ENCODE measurements at regions not wholly inside any gene's neighbourhood (a gene's known extent, or its start where the extent isn't known, plus 50 kb on each side); places are given as distances from the start of the nearest gene placed in this dataset.

DNA sequence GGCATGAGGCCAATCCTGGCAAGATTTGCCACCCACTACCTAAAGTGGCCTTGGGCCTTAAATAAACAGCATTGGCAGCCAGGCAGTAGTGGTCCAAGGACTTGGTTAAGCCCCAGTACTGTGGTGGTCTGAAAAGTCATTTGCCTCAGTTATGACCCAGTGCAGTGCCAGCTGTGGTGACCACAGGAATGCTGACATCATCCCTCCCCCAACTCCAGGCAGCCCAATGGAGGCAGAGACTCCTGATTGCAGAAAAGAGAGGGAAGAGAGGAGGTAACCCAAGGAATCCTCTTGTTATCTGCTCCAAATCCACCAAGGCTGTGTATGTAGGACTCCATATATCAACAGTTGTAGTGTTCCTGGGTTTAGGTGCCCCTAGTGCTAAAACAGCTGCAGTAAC is 883.6 kb downstream of the SQOR start:
- ATAC-seq (no peak), DNase-seq (ENCODE audit: missing footprints) (no peak)
- intact Hi-C loops (cut with DNase I): no loop called here

DNA sequence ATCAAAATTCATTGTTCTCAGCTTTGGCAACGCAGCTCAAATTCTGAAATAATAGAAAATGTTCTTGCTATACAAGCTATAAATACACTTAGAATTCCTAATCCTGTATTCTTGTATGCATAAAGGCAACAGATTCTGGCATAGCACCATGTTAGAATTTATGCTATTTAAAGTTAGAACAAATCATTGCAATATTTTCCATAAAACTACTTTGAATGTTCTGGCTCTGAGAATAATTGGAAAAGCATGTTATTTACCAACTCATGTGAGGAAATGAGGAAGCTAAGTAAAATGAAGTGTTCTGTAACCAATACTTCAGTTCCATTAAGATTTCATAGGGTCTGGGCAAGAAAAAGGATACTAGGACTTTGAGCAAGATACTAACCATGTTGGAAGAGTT is 888.9 kb downstream of the SQOR start:
- no peak for ATAC-seq
- intact Hi-C loops (cut with DNase I): no loop called here
- DNase-seq (ENCODE audit: missing footprints): no peak

DNA sequence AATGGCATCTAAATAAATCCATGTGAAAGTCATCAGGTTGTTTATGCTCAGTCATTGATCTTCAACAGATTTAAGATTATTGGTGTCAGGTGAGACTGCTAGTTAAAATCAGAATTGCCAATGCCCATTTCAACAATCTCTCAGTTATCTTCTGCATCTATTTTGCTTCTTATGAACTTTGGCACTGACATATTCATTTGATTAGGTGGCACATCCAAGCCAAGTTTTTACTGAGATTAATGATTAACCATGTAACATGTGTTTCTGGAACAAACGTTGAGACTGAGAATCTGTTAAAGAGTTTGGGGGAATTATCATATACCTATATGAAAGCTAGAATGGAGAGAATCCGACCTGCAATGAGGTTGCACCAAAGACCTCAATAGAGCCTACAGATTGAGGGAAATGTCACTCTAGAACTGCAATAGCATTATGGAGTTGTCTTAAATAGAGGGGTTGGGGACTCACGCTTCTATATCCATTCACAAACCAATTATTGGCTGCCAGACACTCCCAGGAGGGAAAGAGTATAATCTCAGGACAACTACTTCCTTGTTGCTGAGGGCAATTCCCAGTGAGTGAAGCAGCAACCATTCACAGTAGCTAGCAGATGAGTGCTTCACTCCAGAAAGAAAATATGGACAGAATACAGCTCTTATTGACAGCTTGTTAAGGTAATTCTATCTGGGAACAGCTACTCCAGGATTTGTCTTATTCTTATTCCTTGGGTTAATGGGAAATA is 891.3 kb downstream of the SQOR start:
- no peak for ATAC-seq
- intact Hi-C loops (cut with DNase I): no loop called here
- no peak for DNase-seq (ENCODE audit: missing footprints)

DNA sequence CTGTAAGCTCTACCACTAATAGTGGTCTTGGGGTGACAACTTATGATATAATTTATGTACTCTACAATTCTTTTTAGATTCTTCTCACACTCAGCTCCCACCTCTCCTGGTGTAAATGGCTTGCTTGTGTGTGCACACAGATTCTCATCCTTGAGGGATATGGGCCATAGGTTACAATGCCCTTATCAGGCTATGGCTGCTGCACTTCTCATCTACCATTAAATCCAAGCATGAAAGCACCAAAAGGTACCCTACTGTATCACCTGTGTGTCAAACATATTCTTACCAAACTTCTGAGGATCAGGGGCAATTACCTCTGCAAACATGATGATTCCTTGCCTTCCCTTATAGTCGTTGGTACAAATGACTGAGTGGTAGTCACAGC is 891.9 kb downstream of the SQOR start:
- ATAC-seq: no peak
- DNase-seq (ENCODE audit: missing footprints): no peak
- intact Hi-C loops (cut with DNase I): no loop called here

DNA sequence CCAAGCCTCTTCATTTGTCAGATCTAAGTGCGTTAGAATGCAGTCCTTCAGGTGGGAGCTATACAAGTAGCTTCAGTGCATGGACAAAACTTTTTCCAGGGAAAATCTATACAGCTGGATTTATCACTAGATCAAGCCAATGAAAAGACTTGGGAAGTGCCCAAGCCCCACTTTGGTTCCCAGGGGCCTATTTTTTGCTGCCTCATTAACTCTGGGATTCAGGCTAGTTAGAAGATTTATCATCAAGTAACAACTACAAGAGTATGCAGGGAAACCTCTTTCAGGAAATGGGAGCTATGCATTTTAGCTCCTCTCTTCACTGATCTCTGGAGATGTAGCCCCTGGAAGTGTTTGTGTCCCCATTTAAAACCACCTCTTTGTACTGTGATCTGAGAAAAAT is 908.8 kb downstream of the SQOR start:
- intact Hi-C loops (cut with DNase I): no loop called here
- ATAC-seq: no peak
- no peak for DNase-seq (ENCODE audit: missing footprints)

- ATAC-seq (no peak), DNase-seq (ENCODE audit: missing footprints) (no peak)
- intact Hi-C loops (cut with DNase I): no loop called here
Measured at GRCh38 chr15:46548989-46549388, 914.2 kb downstream of the SQOR start.

- DNase-seq (ENCODE audit: missing footprints): no peak
- intact Hi-C loops (cut with DNase I): no loop called here
Measured at GRCh38 chr15:46552316-46552715, 917.5 kb downstream of the SQOR start.

GRCh38 chr15:46555547-46555946 is 920.7 kb downstream of the SQOR start:
- intact Hi-C loops (cut with DNase I): no loop called here
- ATAC-seq (no peak), DNase-seq (ENCODE audit: missing footprints) (no peak)

More at GRCh38 chr15:46552316-46552715, 917.5 kb downstream of the SQOR start:
- ATAC-seq: no peak

GRCh38 chr15:46556010-46556409 is 921.2 kb downstream of the SQOR start:
- intact Hi-C loops (cut with DNase I): no loop called here
- DNase-seq (ENCODE audit: missing footprints) (no peak), ATAC-seq (no peak)

DNA sequence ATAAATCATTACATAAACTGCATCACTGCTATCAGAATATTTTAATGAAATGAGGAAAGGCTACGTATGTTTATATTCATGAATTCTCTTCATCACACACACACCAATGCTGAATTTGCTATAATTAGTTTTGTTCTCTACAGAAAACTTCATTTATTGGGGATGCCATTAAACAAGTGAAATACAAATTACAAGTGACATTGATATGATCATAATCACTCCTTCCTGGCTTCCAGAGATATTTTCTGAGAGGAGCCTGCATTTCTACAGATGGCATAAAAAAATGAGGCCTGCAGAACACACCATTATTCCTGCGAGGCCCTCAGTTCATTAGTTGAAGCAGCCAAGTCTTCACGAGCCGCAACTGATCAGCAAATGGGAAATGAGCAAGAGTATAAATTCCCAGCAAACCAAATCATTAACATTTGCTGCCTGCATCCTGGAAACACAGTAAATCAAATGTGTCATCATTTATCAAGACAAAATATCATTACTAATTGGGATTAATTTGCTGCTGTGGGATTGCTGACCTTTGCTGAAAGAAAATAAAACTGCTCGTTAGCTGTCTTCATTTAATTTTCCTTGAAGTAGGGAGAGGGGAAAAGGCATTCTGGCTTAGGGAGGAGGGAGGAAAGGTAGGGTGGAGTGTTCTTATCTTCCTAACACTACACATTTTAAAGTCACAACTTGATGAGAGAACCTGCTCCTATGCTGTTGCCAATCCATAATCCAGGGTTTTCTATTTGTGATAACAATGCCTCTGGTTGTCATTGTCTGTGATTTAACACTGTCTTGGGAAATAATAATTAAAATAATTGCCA is 921.9 kb downstream of the SQOR start:
- ATAC-seq (no peak), DNase-seq (ENCODE audit: missing footprints) (no peak)
- intact Hi-C loops (cut with DNase I): no loop called here

DNA sequence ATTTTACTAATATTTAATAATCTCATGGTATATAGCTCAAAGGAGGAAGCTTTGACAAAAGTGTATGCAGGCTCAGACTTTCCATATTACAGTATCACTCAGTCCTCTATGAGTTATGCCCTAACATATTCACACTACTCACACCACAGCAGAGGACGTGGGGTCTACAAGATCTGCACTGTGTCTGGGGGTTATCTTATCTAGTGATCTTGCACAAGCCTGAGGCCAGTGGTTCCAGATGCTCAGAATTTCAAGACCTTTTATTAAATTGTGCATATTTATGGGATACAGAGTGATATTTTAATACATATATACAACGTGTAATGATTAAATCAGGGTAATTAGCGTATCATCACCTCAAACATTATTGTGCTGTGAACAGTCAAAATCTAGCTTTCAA is 933.1 kb downstream of the SQOR start:
- intact Hi-C loops (cut with DNase I): no loop called here
- ATAC-seq: no peak
- no peak for DNase-seq (ENCODE audit: missing footprints)

DNA sequence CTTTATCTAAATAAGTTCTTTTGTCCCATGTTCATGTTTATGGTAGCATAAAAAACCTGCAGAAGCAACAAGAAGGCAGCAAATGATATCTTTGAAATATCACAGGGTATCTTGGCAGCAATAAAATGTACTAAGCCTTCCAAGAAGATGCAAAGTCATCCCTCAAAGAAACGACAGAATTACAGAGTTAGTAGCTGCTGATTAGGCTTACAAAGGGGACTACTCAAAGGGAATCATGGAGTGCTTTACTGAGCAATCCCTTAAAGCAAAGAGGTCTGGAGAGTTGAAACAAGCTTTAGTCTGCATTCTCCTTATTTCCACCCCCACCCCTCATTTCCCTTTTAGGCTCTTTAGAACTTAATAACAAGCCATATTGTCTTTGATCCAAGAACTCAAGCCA is 935.0 kb downstream of the SQOR start:
- ATAC-seq: no peak
- intact Hi-C loops (cut with DNase I): no loop called here
- DNase-seq (ENCODE audit: missing footprints): no peak

DNA sequence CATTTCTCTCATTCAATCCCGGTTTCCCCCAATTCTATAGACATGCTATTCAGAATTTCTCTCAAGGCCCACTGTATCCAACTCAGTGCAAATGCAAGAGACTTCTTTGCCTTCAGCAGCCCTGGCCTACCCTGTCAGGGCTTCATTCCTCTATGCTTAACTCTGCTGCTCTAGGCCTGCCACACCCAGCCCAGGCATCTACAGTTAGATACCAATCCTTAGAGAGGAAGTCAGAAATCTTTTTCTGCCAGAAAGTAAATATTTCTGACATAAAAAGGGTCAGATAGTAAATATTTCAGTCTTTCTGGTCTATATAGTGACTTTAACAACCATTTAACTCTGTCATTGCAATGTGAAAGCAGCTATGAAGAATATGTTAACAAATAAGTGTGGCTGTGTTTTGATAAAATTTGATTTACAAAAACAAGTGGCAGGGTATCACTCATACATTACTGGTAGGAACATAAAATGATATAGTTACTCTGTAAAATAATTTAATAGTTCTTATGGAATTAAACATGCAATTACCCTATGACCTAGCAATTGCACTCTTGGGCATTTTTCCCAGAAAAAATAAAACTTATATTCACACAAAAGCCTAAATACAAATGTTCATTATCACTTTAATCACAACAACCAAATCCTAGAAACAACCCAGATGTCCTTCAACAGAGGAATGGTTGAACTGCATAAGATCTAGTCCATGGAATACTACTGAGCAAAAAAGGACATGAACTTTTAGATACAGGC is 942.0 kb downstream of the SQOR start:
- DNase-seq (ENCODE audit: missing footprints) (no peak), ATAC-seq (no peak)
- intact Hi-C loops (cut with DNase I): no loop called here

GRCh38 chr15:46577767-46578166 is 942.9 kb downstream of the SQOR start:
- ATAC-seq (no peak), DNase-seq (ENCODE audit: missing footprints) (no peak)
- intact Hi-C loops (cut with DNase I): no loop called here

DNA sequence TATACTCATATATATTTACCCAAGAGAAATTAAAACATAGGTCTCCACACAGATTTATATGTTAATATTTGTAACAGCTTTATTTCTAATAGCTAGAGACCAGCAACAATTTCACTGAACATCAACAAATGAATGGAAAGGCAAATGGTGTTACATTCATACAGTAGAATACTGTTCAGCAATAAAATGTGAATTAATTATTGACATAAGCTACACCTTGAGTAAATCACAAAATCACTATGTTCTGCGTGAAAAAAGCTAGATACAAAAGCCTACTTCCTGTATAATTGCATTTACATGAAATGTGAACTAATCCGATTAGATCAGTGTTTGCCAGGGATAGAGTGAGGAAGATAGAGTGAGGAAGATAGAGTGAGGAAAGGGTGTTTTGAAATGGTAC is 945.7 kb downstream of the SQOR start:
- ATAC-seq (no peak), DNase-seq (ENCODE audit: missing footprints) (no peak)
- intact Hi-C loops (cut with DNase I): no loop called here

DNA sequence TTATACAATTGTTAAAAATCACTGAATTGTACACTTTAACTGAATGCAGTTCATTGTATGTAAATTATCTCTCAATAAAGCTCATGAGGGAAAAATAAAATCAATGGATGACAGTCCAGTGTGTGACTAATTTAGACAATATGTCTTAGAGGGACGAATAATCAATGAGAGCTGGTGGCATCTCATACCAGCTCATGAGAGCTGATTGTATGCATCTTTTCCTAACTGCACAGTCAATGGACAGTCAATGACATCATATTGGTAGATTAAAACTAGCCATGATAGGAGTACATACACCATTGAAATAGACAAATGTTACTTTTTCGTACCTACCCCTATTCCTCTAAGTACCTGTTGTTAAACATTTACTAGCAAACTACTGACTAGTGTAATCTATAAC is 946.1 kb downstream of the SQOR start:
- ATAC-seq (no peak), DNase-seq (ENCODE audit: missing footprints) (no peak)
- intact Hi-C loops (cut with DNase I): no loop called here

DNA sequence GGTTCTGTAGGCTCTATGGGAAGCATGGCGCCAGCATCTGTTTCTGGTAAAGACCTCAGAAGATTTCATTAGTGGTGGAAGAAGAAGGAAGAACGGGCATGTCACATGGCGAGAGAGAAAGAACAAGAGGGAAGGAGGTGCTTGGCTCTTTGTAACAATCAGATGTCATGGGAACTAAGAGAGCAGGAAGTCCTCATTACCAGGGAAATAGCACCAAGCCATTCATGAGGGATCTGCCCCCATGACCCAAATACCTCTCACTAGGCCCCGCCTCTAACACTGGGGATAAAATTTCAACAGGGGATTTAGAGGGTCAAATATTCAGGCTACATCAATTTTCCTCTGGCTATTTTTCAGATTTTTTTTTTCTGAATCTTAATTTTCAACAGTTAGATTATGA is 954.3 kb downstream of the SQOR start:
- no peak for ATAC-seq
- intact Hi-C loops (cut with DNase I): no loop called here
- no peak for DNase-seq (ENCODE audit: missing footprints)

DNA sequence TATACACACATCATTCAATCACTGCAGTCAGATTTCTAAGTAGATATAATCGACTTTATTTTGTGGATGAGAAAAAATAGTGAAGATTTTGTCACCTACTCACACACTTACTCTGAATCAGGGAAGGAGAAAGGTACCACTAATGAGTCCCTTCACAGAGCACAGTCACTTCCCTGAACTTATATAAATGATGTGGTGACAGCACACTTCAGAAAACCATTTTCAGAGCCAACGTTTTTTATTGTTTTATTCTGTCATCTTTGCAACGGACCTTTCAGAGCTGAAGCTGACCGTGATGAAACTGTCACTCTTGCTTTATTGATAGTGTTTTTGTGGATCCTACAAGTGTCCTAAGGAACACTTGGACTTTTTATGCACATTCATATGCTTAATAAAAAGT is 956.6 kb downstream of the SQOR start:
- DNase-seq (ENCODE audit: missing footprints) (no peak), ATAC-seq (no peak)
- intact Hi-C loops (cut with DNase I): no loop called here

- intact Hi-C loops (cut with DNase I): no loop called here
- DNase-seq (ENCODE audit: missing footprints) (no peak), ATAC-seq (no peak)
Measured at GRCh38 chr15:46595016-46595415, 960.2 kb downstream of the SQOR start.

DNA sequence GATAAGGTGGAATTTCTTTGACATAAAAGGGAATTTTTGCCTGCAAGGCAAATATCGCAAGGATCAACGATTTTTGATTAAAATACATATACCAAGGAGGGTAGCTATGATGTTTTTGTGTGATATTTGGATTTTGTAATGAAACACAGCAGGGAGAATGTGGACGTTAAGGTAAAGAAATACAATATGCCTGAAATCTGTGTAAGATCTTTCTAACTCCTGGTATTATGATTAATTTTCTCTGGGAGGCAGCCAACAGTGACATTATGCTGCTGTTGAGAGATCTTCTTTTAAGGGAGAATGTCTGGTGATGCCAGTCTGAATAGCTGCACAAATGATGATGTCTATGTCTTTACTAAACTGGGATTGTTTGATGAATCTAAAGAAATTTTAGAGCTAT is 972.2 kb downstream of the SQOR start:
- no peak for ATAC-seq
- no peak for DNase-seq (ENCODE audit: missing footprints)
- intact Hi-C loops (cut with DNase I): no loop called here
